ENCODE measurements at regions not wholly inside any gene's neighbourhood (a gene's known extent, or its start where the extent isn't known, plus 50 kb on each side); places are given as distances from the start of the nearest gene placed in this dataset.

DNA sequence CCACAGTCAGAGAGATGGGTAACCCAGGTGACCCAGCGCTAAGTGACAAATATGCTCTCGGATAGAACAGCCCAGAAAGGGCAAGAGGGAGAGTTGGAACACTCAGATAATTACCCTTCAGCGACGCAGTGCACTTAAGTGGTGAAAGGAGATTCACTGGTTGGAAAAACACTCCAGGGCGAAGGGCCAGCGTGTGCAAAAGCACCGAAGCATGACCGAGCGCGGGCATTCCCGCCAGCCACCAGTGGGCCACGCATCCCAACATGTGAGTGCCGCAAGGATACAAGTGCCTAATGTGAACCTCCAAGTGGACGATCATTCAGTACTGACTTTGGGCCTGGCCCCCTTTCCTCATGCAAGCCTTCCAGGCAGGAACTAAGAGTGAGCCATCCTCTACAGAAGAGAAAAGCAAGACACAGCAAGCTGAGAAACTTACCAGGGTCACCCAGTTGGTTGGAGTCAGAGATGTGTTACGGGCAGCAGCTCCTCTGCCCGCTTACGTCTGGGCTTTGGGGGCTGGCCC lies 258.4 kb downstream of the C16orf95 start:
- DNase-seq = no peak

DNA sequence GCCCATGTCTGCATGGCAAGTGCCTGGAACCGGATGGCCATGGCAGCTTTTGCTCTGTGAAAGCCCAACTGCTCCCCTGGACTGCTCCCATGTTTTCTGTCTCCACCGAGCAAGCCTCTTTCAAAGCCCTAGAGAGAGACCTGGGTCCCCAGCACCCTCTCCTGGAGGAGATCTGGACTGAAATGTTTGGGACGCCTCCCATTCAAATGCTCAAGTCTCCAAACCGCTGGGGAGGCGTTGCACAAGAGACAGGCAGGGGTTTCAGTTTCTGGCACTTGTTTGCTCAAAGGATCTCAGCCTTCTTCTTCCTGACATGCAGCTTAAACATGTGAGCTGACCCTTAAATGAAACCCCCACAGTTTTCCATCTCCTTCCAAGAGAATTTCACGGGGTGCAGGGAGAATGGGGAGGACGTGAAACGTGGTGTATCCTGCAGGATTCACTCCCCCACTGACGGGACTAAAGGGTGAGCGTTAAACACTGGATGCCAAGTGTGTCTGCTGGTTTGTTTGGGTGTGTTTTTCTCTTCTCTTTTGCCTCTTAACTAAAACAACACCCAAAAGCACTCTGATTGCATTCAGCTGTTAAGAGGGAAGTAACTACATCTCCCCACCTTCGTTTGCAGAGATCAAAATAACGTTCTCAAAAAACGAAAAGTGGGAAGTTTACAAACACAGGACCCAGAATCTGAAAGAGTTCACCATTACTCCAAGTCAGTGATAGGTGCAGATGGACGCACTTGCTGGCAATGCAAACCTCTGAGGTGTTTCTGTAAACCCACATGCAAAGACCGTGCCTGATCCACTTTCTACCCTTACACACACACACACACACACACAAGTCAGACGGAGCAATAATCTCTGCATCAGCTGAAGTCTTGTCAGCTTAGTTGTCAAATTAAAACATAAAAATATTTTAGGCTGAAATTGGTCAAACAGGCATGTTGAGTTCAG lies 256.9 kb downstream of the C16orf95 start:
- no peak for DNase-seq

DNA sequence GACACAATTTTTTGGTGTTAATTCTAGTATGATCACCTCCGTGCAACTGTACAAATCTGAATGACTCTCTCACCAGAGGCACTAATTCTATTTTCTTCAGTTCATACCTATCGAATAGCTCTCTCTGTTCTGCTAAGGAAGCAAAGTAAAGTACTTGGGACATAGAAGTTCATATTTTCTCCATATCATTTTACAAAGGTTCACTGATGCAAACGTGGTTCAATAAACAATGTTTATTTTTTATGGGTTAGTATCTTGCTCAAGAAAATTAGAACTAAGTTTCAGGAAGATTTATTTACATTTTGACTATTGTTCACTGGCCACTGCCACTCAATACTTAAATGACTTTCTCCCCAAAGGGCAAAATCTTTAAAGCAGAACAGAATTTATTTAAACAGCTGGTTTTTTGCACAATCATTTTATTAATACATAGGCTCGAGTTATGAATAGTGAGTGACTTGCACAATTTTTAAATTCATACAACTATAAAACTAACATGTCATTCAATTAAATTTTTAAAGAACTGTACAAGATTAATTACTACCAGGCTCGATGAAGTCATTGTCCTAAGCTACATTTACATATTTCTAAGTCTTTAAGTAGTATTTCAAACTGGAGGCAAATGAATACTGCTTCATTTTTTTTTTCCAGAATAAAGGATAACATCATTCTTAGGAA lies 255.8 kb downstream of the C16orf95 start:
- DNase-seq = no peak

DNA sequence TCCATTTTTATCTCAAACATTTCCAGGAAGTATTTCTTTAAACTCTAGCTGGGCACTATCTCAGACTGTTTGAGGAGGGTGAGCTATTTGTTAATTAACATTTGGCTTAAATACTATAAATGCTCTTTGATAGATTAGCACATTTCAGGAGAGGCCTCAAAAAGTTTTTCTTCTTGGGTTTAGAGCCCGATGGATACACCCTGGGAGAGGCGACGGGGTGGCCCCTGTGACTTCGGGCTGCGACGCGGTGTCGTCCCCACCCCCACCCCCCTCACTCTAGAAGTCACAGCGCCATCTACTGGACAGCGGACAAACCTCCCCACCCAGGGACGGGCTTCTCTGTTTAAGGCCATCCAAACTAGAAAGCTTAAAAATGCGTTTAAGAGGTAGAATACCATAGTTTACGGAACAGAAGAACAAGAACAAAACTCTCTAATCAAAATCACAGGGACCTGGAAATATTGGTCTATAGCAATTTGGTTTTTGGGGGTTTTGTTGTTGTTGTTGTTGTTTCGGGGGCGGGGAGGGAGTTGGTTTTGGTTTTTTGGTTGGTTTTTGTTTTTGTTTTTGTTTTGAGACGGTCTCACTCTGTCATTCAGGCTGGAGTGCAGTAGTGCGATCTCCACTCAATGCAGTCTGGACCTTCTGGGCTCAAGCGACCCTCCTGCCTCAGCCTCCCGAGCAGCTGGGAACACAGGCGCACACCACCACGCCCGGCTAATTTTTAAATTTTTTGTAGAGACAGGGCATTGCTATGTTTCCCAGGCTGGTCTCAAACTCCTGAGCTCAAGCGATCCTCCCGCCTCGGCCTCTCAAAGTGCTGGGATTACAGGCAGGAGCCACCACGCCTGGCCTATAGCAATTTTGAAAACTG lies 254.4 kb downstream of the C16orf95 start:
- DNase-seq = peak; percentile 39

DNA sequence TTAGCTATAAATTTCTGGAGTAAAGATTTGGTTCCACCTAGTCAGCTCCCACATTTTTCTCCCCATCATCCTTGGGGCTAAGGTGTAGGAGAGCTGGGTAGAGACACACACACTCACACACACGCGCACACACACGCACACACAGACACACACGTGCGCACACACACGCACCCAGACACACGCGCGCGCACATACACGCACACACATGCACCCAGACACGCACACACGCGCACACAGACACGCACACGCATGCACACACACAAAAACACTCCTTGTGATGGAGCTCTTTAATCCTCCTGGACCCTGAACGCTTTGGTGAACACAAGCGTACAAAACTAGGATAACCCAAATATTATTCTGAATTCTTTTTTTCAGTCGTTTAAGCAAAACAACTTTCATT lies 253.6 kb downstream of the C16orf95 start:
- no peak for DNase-seq

DNA sequence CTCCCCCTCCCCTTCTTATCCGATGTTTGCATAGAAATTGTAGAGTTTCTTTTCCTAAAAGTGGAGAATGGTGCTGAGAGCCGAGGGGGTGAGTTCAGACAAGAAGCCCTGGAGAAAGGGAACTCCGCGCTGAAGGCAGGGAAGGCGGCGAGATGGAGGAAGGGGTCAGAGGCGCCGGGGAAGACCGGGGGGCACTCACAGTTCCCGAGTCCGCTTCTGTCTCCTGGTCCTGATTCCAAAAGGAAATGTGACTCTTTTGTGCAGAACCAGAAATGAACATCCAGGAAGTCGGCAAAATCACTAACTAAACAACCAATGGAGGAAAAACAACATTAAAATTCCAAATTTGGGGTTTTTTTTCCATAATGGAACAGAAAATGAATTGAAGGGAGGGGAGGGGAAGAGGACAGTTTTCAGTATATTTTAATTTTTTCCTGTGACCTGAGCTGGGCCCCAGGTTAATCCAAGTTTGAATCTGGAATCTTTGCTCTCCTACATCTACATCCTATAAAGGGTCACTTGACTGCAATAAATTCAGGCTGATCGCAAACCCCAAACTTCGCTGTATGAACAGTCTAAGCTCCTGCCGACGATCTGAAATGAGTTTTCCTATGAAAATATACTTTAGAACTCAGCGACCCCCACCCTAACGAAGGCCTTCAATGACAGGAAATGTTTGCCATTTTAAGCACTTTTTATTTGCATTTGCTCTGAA lies 252.3 kb downstream of the C16orf95 start:
- DNase-seq = no peak

DNA sequence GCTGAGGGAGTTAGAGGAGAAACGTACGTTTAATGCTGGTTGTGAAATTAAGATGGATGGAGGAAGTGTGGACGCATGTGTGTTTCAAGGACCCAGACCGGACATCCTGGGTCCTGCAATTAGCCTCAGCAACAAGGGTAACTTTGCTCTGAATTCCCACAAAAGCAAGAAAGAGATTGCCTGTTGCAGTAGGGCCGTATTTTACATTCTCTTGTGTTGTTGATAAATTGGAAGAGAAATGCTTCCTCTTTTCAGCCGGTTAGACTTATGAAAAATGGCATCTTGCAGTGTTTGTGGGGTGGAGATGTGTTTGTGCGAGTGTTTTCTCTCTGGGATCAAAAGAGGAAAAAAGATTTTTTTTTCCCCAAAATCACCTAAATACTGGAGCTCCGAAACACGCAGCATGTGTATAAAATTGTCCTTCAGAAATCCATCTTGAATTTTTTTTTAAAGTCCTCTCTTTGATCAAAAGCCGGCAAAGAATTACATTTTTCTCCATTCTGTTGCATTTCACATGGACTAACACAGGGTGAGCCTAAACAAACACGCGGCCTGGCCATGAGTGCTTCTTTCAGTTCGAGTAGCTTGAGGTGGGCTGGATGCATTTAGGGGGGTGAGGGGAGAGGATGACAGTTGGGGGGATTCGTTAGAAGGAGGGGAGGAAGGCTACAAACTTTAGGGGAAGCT lies 251.6 kb downstream of the C16orf95 start:
- DNase-seq = no peak

DNA sequence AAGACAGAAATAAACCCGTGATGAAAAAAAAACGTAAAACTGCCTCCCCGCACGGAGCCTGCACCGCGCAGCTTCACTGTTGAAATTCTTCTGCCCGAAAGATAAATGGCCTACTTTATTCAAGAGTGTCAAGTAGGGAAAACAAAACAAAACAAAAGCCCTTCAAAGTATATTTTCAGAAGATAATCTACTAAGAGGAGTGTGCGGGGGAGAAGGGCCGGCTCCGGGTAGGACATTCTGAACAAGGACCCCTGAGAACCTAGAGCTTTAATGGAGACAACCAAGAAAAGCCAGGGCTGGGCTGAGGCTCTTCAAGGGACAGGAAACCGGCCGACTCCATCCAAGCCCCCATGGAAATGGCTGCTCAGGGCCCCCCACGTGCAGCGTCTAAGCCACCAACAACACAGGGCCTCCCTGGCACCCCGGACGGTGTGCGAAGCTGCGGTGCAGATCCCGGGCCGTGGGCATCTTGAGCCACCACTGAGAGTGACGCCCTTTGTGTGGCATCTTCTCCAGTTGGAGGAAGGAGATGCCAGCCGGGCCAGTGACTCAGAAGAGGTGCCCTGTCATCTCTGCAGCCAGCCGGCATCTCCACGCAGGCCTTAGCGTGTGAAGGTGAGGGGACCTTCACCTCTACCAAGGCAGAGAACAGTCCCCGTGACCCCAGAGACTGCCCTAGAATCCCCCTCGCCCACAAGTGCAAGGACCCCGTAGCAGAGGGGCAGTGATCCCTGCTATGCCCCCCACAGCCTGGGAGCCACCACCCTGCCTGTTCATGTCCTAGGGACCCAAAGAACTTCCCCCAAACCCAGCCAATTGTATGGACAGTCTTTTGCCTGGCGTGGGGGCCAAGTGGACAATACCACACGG lies 250.8 kb downstream of the C16orf95 start:
- DNase-seq = no peak

DNA sequence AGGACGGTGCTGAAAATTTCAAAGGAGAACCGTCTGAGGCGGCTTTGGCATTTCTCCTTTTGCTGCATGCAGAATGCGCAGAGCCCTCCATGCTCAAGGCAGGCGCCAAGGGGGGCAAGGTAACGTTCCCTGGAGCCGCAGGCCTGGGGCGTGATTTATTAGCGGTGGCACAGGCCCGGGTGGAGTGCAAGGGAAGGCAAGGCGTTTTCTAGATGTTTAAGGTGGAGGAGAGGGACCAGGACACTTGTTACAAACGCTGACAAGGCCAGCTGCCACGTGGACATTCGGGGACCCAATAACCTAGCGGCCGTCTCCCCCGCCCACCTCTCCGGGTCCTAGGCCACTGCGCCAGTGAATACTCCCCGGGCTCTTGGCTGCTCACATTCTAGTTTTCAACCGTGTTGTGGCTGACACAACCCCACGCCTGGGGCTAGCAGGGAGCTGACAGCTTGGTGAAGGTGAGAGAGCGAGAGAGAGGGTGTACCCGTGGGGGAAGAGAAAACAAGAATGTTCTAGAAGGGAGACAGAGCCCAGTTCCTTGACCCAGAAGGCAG lies 250.1 kb downstream of the C16orf95 start:
- no peak for DNase-seq

DNA sequence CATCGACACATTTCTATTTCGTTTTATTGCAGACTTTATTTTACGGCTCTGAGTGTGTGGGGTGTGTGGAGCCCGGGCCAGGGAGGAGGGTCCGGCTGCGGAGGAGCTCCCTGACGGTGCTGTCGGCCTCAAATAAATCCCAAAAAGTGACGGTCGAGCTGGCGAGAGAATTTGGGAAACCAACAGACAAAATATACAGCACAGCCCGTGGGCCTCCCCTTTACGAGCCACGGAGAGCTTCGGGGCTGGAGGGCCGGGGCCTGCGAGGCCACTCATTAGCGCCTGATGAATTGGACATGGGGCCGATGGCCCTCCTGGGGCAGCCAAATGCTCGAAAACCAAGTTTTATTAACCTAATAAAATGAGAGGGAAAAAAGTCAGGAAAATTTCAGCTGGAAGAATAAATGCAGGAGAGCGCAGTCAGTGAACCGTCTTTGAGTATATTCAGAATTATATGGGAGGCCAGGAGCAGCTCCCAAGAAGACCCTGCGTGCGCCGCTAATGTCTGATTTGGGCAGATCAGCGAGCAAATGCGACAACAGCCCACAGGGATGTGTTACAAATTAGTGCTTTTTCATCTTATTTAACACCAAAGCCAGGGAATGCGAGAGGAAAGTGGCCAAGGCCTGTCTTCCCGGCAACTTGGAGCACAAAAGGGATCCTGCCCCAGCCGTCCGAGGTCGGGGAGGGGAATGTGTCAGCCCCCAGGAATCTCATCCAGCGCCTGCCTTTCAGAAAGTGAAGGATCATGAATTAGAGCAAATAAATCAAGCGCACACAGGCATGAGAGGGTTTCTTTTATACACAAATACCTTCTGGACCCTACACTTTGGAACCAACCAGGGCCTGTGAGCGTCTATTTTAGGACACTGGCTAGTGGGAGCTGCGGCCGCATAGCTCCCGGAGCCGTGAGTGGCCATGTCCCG lies 249.1 kb downstream of the C16orf95 start:
- no peak for DNase-seq

DNA sequence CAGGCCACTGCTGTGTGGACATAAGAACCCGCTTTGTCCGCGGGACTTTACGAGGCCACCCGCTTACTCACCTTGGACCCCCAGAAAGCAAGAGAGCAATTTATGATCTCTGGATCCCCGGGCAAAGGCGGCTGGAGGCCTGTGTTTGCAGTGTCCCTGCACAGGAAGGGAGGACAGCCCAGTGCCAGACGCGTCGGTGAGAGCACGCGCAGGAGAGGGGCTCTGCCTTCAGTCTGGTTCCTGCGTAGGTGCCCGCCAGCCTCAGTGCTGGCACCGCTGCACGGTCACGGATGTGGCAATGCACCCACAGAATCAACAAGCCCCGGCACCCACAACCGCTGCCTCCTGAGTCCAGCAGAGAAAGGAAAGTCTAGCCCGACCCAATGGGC lies 248.4 kb downstream of the C16orf95 start:
- no peak for DNase-seq

DNA sequence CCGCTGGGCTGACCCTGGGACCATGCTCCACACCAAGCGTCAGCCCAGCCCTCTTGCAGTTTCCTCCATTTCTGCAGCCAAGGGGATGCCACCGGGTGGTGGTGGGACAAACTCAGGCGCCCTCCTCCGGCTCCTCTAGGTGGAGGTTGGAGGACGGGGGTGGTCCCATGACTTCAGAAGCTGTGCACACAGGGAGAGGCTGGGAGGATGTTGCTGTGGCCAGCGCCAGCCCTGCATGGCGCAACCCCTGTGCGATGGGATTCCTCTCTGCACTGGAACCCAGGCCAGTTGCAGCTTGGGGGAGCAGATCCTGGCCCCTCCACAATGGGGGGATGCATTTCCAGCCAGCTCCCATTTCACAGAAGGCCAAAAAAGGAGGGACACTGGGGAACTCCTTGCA lies 246.5 kb downstream of the C16orf95 start:
- no peak for DNase-seq

DNA sequence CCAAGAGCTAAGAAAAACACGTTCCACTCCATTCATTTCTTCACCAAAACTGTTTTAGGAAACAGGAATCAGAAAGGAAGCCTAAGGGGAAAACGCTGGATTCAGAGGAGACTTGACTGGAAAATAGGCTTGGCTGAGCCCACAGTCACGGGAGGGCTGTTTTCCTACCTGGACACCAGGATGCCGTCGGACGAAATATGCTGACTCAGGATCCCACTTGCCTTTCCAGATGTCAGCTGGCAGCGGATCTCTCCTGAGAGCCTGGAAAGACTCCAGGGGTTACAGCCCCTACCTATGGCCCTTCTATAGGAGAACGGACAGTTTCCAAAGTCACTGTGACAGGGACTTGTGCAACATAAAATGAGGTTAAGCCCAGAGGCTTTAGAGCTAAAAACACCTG lies 245.1 kb downstream of the C16orf95 start:
- DNase-seq = no peak

DNA sequence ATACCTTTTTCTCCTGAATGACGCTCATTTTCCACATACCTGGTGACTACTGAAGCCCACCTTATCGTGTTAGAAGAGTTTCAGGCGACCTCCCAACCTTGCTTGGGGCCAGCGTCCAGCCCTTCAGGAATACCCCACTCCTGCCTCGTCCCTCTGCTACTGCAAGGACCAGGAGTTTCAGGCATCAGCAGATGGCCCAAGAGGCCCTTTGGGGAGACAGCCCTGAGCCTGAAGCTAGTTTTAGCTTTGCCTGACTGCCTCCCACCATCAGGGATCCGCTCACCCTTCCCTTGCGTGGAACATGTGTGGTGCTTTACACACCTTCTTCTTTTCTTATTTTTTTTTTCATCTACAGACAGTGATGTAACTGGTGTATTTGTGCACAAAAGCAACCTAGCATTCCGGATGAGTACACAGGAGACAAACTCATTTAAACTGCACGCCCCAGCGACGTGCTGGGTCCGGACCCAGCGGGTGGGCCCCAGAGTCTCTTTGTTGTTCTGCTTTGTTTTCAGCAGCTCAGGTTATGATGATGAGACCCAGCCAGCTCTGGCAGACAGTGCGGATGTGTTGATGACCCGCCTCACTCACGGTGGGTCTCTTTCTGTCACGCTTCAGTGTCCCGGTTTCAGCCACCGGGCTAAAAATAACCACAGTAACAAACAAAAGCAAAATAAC lies 242.4 kb downstream of the C16orf95 start:
- DNase-seq = no peak

DNA sequence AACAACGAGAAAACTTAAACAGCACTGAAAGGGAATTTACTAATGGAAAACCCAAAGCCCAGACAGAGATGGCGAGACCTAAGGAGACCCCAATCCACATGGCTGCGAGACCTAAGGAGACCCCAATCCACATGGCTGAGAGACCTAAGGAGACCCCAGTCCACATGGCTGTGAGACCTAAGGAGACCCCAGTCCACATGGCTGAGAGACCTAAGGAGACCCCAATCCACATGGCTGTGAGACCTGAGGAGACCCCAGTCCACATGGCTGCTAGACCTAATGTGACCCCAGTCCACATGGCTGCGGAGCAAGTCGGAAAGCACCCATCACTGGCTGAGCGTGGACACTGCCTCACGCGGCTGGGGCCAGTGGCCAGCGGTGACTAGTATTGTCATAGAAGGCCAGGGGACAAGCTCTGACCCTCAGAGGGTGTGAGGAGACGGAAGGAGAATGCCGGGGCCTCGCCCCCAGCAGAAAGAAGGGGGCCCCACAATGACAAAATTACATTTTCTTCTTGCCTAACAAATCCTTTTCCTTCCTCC lies 241.8 kb downstream of the C16orf95 start:
- DNase-seq = no peak

DNA sequence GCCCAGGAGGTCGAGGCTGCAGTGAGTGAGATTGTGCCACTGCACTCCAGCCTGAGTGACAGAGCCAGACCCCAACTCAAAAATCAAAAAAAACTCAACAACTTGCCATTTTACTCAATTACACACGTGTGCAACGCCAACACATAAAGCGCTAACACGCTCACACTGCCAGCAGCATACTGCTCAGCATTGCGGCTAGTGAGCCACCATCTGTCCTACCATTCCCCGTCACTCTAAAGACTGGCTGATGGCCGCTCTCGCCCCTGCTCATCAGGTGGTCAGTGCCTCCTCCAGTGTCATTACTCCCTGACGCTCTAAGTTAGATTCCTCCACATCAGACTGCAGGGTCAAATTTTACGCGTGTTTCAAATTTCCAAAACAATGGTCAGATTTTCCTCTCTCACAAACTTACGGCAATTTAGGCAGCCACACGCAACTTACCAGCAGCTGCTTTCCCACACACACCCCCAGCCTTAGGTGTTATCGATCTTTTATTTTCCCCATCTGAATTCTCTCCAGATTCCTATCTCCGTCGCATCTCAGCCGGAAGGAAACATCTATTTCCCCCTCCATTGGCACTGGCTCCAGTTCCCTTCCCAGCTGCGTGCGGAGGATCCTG lies 240.8 kb downstream of the C16orf95 start:
- no peak for DNase-seq

DNA sequence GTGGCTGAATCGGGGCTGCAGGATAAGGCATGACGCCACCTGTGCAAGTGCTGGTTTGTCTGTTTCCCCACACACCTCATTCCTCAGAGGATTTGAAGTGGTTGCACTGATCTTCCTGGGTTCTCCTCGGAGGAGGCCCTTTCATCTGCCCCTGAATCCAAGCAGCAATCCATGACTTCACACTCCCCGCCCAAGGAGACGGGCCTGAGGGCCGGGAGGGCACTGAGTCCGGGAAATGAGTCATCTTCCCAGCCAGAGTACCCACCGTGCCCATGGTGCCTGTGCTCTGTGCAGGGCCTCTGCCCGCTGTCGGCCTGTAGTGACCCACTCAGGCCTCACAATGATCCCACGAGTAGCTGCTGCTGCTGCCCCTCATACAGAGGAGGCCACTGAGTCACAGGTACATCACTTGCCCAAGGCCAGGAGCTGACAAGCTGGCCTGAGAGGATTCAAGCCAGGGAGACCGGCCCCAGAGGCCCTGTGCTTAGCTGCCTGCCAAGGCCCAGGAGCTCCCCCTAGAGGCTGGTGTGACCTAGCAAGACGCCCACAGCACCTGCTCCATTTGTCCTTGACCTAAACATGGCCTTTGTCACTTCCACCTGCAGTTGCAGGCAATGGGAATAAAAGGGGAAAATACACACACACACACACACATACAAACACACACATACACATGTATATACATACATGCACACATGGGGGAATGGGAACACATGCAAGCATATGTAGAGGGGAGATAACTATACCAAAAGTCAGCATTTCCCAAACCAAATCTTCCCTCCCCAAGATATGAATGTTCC lies 240.0 kb downstream of the C16orf95 start:
- no peak for DNase-seq
